ENCODE measurements at regions not wholly inside any gene's neighbourhood (a gene's known extent, or its start where the extent isn't known, plus 50 kb on each side); places are given as distances from the start of the nearest gene placed in this dataset.

DNA sequence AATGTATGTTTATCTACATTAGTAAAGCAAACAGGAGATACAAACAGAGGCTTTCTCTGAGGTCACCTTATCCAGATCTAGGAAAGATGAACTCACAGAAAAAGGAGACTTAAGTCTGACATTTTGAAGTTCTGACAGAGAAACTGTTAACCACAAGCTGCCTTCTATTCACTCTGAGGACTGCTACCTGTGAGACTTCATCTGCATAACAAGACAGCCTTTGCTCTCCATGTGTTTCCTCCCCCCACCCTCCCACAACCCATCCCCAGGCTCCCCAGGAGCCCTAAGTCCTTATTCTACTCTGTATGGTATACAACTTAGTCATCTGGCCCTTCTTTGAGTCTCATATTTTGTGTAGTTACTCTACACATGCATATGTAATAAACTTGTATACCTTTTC, 699.0 kb downstream of the FGF9 start:
- in situ Hi-C loops (cut with MboI; ENCODE audit: low sequenced_read_pairs), result no loop called here

DNA sequence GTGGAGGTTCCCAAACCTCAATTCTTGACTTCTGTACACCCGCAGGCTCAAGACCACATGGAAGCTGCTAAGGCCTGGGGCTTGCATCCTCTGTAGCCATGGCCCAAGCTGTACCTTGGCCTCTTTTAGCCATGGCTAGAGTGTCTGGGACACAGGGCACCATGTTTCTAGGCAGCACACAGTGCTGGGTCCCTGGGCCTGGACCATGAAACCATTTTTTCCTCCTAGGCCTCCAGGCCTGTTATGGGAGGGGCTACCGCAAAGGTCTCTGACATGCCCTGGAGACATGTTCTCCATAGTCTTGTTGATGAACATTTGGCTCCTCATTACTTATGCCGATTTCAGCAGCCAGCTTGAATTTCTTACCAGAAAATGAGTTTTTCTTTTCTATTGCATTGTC, 701.4 kb downstream of the FGF9 start:
- in situ Hi-C loops (cut with MboI; ENCODE audit: low sequenced_read_pairs), result no loop called here

DNA sequence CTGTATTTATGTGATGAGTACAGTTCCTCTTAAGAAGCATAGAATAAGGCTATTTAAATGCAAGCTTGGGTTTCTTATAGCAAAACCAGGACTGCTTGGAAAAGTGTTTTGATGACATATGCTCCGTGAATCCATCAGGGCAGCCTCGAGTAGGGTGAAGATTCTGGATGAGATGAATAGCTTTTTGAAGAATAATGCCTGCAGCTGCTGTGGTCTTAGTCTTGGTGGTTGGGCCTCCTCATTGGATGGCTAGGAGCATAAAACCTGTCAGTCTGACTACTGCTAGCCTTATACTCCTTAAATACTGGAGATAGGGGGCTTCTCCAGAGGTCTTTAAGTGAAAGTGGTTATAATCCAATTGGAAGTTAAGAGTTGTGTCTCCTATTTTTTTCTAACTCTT, 704.3 kb downstream of the FGF9 start:
- in situ Hi-C loops (cut with MboI; ENCODE audit: low sequenced_read_pairs), result no loop called here

DNA sequence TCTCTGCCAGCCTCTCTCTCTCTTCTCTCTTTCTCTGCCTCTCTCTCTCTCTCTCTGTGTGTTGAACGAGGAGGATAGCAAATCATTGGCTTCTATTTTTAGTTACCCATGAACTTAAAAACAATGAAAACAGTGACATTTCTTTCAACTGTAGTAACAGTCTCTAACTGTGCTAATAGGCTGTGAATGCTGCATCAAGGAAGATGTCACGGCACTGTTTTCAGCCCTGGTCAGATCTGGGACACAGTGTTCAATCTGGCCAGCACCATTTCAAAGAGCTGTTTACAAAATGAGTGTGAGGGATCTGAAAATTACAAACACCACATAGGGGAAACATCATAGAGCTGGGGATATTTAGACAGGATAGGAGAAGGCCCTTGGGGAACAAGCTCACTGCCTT, 717.0 kb downstream of the FGF9 start:
- in situ Hi-C loops (cut with MboI; ENCODE audit: low sequenced_read_pairs), result no loop called here

DNA sequence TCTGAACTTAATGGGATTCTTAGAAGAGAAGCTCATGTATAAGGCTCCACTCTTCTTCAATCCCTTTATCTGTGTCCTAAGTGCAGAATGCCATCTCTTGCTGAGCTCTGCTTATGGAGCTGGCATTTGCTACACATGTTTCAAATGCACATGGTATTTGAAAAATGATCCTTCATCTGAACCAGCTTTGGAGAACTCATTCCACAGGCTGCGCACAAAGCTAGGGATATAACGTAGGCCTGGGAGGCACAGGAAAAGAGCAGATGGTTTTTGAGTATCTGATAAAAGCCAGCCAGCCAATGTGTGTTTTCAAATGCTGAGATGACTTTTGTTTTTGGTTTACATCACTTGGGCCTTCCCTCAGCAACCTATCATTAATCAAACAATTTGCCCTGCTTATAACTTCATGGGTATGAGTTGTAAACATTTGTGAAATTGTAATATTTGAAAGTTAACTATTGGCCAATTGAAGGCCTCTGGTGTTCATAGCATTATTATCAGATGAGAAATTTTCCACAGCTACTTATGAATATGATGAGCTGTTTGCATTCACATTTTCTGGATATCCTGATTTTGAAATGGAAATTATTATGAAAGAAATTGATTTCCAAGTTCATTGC, 729.0 kb downstream of the FGF9 start:
- in situ Hi-C loops (cut with MboI; ENCODE audit: low sequenced_read_pairs), result no loop called here

DNA sequence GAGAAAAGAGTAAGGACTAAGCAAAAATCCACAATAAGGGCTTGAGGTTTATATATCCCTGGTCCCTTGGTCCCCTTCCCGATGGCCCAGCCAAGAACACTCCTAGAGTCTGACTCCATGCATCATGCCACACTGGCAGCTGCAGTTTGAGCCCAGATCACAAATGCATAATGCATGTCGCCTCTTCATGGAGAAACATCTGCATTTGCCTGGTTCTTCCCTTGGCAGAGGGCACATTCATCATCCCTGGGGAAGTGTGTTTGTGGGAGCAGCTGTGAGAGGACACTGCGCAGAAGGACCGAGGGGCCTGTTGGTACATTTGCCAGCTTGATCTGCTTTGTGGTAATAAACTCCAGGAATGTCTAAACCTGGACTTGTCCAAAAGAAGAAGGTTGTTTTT, 731.8 kb downstream of the FGF9 start:
- in situ Hi-C loops (cut with MboI; ENCODE audit: low sequenced_read_pairs), result no loop called here

DNA sequence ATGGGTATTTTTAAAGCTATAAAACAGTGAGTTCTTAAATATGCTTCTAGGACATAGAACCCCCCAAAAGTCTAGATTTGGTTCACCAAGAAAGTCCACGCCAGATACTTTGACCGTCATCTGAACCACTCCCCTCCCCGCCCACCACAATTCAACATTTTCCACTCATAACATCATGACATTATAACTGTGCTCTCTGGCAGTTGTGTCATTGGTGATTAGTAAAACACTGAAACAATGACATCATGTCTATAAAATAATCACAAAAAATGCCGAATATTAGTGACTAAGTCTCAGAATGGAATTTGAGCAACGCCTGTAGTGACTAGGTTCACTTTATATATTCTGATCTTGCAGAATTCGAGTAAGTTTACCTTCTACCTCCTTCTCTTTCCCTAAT, 732.3 kb downstream of the FGF9 start:
- in situ Hi-C loops (cut with MboI; ENCODE audit: low sequenced_read_pairs), result no loop called here

DNA sequence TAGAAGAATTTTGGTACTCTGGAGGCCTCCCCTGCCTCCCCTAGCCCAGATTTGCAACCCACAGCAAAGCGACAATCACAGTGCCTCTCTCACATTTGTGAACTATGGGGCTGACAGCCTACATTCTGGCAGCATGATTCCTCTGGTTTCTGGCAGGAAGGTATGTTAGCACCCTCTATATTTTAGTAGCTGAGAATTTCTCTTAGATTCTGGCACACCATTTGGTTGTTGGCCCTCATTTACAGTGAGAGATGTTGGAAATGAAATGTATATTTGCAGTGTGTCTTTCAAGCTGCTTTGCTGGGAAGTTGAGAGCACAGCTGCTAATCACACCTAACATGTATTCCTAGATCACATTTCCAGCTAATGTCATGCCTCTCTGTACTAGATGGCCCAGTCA, 735.0 kb downstream of the FGF9 start:
- in situ Hi-C loops (cut with MboI; ENCODE audit: low sequenced_read_pairs), result no loop called here

DNA sequence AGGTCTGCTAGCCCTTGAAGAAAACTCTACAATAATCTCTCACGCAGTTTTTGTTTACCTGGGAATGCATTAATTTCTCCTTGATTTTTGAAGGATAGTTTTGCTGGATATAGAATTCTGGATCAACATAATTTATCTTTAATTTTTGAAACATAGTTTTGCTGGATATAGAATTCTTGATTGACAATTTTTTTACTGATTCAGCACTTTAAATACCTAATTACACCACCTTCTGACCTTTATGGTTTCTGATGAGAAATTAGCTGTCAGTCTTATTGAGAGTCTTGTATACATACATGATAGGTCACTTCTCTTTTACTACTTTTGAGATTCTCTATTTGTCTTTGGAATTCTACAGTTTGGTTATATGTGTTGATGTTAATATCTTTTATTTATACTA, 741.6 kb downstream of the FGF9 start:
- in situ Hi-C loops (cut with MboI; ENCODE audit: low sequenced_read_pairs), result no loop called here

DNA sequence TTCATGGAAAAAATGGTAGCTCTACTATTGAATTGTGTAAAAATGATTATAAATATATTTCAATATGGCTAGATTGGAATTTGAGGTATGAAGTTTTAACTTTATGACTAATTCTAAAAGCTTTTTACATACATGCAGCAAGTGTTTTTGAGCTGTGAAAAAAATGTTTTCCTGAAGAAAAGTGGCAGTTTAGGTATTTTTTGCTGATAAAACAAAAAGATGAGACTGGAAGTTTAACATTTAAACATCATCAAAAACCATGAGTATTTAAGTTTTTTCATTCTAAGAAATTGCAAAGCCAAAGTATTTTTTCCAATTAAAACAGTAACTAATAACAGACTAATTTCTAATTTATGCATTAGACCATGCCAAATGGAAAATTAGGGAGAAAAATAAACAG, 751.1 kb downstream of the FGF9 start:
- in situ Hi-C loops (cut with MboI; ENCODE audit: low sequenced_read_pairs), result no loop called here

DNA sequence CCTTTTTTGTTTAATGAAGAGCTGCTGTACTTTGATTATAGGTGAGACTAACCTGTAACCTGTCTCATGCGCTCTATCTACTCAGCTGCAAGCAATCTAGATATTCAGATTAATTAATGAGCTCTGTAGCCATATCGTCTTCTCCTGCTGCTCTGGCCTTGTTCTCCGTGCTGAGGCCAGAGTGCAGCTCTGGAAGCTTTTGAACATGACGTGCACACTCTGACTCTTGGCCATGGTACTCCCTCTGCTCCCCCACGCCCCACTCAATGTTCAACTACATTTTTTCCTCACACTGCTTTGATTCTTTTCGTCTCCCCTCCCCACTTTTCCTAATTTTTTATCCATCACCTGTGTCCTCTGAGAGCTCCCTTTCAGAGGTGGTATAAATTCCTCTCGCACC, 751.8 kb downstream of the FGF9 start:
- in situ Hi-C loops (cut with MboI; ENCODE audit: low sequenced_read_pairs), result no loop called here

DNA sequence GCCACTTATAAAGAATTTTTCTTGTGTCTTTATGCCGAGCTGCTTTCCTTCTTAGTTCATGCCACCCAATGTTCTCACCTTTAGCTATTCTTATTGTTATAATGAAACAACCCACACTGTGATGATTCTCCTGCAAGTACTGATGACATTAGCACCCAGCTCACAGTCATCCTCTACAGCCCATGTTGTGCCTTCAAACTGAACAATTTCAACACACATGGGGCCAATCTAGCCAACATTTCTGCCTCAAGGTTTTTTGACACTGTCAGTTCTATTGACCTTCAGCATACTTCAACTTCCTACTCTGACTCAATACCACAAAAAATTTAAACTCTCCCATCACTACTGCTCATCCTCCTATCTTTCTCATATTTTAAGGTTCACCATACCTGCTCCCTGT, 752.4 kb downstream of the FGF9 start:
- in situ Hi-C loops (cut with MboI; ENCODE audit: low sequenced_read_pairs), result no loop called here

DNA sequence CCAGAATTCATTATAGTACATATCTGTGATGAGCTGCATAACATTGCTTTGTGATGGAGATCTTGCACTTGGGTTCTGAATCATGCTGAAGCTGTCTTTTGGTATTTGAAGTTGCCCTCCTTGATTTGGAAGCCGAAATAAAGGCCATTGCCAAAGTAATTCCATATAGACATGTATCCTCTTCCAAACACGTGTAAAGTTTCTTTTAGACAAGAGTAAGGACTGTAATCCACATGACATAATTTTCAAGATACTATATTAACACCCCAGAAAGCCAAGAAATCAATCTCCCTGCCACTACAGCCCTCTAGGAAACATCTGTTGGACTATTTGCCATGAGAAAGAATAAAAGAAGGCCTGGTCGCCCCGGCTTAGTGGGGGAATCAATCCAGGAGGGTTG, 754.2 kb downstream of the FGF9 start:
- in situ Hi-C loops (cut with MboI; ENCODE audit: low sequenced_read_pairs), result no loop called here

DNA sequence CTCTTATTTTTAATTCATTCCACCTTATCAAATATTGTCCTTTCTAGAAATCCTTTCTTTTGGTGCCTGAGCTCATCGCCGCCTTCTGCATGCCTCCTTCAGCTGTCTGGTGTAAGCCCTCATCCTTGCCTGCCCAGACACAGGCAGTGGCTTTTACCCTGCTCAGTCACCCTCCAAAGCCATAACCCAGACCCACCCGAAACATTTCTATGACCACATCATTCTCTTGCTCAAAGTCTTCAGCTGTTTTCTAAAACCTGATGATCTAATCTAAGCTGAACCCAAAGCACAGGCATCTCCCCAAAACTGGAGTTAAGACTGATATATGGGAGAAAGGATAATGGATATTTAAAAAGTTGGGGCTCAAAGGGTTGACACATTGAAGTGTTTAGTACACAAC, 753.7 kb upstream of the SGCG start:
- in situ Hi-C loops (cut with MboI; ENCODE audit: low sequenced_read_pairs), result no loop called here

DNA sequence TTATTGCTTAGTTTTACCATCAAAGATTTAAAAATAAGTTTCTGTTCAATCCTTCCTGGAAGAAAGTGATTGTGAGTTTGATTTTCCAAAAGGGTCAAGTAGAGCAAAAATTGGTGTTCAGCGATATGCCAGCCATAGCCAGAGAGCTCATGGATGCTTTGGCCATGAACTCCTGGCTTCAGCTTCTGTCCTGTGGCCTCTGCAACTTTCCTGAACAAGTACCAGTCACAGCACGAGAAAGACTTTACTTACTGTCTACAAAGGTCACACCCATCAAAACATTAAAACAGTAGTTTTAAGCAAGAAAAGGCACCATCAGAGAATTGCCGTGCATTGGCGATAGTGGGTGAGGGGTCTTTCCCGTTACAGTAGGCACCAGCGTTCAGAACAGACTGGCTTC, 753.0 kb upstream of the SGCG start:
- in situ Hi-C loops (cut with MboI; ENCODE audit: low sequenced_read_pairs), result no loop called here

DNA sequence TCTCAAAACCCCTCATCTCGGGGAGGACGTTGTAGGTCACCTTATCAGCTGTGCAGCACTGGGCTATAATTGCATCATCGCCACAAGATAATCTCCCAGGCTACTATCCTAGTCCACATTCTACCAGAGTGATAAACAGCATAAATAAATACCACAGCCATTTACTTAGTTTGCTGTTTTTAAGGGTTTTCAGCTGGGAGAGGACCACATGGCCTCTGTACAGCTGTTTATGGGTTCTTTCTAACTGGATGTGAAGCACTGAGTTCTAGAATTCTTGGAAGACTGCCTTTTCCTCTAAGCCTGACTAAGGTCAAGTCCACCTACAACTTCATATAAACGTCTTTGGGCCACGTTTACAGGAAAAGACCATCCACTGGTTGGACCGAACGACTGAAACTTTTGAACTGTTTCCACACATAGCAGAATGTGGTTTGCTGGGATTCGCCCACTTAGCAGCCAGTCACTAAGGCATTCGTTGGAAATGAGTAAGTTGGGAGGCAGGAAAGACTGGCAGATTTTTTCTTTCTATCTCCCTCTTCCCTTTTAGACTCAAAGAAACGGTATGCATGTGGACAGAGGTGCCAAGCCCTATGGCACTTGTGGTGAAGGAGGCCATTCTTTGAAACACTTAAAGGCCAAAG, 752.5 kb upstream of the SGCG start:
- in situ Hi-C loops (cut with MboI; ENCODE audit: low sequenced_read_pairs), result no loop called here

DNA sequence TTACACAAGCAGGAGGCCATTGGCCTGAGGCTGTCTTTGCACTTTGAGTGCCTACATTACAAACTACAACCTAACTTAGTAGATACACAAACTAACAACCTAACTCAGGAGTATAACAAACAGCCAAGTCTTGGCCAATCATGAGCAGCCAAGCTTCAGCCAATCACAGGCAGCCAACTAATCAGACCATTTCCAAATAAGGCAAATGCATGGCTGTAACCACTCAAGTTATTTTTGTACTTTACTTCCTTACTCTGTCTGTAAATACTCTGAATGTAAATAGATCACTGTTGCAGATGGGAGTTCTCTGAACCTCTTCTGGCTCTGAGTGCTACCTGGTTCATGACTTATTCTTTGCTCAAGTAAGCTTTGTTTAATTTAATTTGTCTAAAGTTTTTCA, 748.1 kb upstream of the SGCG start:
- in situ Hi-C loops (cut with MboI; ENCODE audit: low sequenced_read_pairs), result no loop called here

DNA sequence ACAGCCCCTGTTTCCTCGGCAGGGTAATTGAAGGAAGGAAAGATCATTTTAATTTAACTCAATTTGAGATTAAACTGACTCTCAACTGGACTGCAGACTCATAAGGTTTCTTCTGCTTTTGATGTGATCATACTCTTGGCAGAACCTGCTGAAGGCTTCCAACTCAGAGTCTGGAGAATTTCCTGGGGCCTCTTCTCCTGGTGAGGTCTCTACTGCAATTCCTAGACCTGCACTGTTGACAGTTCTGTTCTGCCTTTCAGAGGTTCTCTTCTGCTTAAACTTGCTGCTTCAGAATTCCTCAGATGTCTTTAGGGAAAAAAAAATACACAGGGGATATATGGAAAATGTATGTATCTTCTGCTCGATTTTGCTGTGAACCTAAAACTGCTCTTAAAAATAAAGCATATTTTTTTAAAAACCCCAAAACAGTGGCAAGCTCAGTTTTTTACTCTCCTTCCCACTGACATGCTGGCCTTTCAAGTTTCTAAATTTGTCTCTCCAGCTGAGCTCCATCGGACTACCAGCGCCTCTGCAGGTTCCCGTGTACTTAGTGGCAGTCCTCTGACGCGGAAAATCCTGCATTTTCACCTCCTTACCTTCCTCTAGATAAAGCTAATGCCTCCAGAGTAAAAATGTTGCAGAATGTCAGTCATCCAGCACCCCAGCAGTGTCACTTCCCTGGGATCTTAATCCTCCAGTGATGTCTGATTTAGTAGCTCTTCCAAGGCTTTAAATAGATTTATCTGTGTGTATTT, 733.5 kb upstream of the SGCG start:
- in situ Hi-C loops (cut with MboI; ENCODE audit: low sequenced_read_pairs), result no loop called here

DNA sequence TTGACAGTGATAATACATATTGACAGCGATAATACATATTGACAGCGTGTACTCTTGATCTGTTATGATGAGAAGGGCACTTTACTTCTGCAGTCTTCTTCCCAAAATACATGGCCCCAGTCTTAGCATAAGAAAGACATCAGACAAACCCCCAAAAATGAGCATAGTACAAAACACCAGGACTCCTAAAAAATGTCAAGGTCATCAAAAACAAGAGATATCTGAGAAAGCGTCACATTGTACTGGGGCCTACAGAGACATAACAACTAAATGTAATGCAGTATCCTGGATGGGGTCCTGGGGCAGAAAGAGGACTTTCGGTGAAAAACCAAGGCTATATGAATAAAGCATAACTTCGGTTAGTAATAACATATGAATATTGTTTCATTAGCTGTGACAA, 731.5 kb upstream of the SGCG start:
- in situ Hi-C loops (cut with MboI; ENCODE audit: low sequenced_read_pairs), result no loop called here

DNA sequence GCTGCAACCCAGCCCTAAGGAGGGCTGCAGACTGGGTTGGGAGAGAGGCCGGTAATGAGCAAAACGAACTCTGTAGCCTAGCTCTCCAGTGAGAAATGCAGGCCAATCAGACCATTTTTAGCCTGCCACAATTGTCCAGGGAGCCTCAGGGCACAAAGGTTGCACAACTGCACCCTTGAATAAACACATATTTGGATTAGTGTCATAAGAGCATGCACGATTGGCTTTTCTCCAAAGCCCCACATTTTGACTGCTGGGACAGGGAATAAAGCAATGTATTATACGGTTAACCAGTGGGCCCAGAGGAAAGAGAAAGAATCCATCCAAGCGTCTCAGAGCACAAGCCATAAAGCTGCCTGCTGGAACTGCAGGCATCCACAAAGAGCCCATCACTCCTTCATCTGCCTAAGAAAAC, 729.4 kb upstream of the SGCG start:
- in situ Hi-C loops (cut with MboI; ENCODE audit: low sequenced_read_pairs), result no loop called here

DNA sequence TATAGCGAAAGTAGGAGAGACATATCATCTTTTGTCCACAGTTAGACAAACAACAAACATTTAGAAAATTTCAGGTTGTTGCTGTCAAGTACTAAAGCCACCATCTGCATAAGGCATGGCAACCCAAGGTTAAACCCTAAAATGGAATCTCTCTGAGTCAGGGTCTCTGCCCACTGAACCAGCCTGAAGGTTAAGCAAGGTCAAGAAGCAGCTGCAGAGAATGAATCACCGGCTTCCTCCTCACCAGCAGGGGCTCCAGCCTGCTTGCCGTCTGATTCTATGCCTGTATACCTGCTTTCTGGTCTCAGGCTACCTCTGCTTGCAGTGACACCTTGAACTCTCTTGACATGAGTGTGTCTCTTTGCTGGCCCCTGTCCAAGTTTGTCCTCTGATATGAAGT, 726.2 kb upstream of the SGCG start:
- in situ Hi-C loops (cut with MboI; ENCODE audit: low sequenced_read_pairs), result no loop called here

DNA sequence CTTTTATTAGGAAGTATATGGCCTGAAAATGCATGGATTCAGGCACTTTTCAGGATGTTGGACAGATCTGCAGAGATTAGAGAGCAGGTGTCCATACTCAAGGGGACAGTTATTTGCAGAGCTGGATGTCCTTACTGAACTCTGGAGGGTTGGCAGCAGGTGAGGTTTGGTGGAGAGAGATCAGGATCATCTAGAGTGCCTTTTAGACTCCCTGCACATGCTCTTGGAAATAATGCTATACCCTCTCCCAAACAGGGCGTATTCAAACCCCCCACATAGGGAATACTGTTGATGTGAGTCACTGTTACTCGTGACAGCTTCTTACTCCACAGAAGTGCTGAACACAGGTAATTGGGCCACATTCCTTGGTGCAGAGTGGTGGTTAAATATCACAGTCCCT, 725.7 kb upstream of the SGCG start:
- in situ Hi-C loops (cut with MboI; ENCODE audit: low sequenced_read_pairs), result no loop called here

Data from HL-60/S4 (cell line).